Stimulated activated CD8-positive, alpha-beta memory T cell treated with anti-CD3 and anti-CD28 coated beads, Interleukin-15, amount 100 ng/mL, for 48 hours (primary cell): ENCODE measurements at regions not wholly inside any gene's neighbourhood (a gene's known extent, or its start where the extent isn't known, plus 50 kb on each side); places are given as distances from the start of the nearest gene placed in this dataset.

Source experiments
- DNase-seq, 2 donors: peaks; one replicate each; pipeline ENCODE4 v3.0.0-alpha.2; 2020; ENCODE audit warnings: low read depth in 2 of 2

DNA sequence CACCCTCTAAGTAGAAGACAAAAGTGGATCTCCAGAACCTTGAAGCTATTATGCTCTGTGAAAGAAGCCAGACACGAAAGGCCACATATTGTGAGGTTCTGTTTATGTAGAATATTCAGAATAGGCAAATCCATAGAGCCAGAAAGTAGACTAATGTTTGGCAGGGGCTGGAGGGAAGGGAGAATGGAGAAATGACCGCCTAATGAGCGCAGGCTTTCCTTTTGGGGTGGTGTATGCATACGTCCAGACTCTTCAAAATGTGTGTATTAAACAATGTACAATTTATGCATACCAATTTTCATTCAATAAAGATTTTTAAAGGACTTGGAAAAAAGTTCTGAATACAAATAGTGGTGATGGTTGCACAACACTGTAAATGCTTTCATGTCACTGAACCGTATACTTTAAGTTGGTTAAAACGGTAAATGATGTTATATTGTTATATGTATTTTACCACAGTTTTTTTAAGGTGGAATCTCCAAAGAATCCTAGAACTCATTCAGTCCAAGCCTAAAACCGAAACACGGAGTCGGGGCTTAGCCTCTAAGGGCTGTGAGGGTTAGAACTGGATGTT is 397.4 kb downstream of the SOX9 start:
- no peak for DNase-seq

GRCh38 chr17:72518753-72519597 is 398.2 kb downstream of the SOX9 start:
- no peak for DNase-seq

DNA sequence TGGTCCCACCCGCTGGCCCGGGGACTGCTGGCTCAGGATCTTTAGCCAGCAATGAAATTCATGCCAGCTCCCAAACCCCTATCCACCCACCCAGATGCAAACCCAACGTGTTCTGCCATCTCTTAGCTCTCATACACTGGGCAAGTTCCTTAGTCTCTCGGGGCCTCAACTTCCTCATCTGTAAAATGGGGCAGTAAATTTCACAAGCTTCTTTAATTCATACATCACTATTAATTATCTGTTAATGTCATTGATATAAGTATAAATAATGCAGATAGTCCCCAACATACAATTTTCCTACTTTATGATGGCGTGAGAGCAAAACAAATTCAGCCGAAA is 398.7 kb downstream of the SOX9 start:
- no peak for DNase-seq

GRCh38 chr17:72520665-72521303 is 400.0 kb downstream of the SOX9 start:
- DNase-seq = no peak

DNA sequence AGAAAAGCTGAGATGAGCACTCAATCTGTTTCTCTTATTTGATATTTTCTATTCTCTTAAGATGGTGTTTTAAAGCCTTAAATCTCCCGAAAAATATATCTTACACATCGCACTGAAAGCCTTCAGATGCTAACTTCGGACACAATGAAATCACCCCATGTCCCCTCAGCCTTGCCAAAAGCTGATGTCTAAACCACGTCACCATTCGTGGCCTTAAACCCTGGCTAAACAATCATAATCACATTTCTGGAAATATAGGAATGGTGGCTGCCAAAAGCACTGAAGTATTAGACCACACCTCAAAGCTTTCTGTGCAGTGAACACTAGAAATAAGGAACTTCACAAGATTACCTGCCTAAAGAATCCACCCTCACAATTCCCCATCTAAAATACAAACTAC is 402.7 kb downstream of the SOX9 start:
- DNase-seq = no peak

GRCh38 chr17:72525225-72526015 is 404.6 kb downstream of the SOX9 start:
- no peak for DNase-seq

DNA sequence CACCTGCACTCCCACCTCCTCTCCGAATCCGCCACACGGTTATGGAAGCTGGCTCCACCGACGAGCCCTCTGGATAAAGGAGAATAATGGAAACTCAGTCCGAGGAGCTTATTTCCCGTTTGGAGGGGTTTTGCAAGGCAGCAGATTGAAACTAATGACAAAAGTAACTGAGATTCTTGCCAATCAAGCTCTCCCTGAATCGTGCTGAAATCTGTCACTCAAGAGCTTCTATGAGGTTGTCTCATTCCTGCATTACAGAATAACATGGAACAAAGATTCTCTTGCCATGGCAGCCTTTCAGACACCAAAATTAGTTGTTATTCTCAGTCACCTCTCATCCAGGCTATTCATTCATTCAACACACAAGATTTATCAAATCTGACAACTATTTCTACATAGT is 405.9 kb downstream of the SOX9 start:
- no peak for DNase-seq

DNA sequence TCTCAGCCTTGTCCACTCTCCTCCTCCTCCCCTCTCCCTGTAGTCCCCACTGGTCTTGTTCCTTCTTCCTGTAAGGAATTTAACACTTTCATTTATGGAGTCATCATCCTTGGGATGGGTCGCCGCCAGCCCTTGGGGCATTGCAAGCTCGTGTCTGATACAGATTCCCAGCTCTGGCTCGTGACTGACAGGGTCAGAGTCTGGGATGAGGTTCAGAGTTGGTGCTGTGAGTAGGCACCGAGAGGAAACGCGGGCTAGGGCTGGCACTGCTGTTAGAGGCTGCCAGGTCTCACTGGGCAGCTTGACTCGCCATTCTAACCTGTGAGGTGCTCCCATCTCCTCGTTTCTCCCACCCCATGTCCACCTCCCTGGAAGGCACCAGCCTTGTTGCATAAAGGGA is 407.0 kb downstream of the SOX9 start:
- no peak for DNase-seq

DNA sequence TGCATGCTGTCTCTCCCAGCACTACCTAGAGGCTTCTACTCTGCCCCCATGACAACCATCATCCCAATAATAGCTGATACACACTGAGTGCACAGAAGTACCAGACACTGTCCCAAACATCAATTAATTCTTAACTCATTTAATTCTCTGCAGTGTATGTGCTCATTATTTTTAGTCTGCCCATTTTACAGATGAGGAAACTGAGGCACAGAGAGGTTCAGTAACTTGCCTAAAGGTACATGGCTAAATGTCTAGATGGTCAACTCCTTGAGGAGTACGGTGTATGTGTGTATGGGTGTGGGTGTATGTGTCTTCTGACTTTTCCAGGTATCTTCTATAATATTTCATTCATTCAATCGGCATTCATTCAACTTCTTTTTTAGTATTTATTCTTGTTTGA is 407.9 kb downstream of the SOX9 start:
- no peak for DNase-seq

- DNase-seq = no peak
Observed at GRCh38 chr17:72529386-72529785, 408.6 kb downstream of the SOX9 start.

- no peak for DNase-seq
Observed at GRCh38 chr17:72530454-72530853, 409.6 kb downstream of the SOX9 start.

DNA sequence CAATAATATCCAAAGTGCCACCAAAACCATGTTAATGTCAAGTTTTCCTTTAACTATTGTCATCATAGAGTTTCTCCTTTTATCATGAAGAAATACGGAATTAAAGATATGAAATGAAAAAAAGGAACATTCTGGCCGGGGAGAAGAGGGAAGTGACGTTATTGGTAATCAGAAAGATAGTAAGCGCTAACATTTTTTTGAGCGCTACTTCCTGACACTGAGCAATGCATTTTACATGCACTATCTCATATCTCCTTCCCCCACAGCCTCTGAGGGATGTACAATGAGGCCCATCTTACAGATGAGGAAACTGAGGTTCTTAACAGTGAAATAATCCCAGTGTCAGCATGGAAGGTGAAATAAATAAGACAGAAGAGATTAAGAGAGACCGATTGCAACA is 410.9 kb downstream of the SOX9 start:
- no peak for DNase-seq

DNA sequence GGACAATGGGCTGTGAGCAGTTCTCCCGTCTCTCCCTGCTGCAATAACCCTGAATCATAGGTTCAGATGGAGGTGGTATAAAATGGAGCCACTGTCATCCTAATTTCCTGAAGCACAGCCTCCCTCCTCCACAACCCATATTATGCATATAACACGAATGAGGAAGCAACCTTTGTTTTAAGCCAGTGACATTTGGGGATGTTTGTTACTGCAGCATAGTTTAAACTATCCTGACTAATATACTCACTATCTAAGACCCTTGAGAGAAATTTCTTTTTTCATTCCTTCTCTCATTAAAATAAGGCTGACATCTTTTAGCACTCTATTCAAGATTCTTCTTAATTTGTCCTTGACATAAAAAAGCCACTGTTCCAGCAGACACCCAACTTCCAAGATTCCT is 413.4 kb downstream of the SOX9 start:
- DNase-seq = no peak

- no peak for DNase-seq
Observed at GRCh38 chr17:72534776-72535175, 414.0 kb downstream of the SOX9 start.

GRCh38 chr17:72535346-72535745 is 414.5 kb downstream of the SOX9 start:
- no peak for DNase-seq

DNA sequence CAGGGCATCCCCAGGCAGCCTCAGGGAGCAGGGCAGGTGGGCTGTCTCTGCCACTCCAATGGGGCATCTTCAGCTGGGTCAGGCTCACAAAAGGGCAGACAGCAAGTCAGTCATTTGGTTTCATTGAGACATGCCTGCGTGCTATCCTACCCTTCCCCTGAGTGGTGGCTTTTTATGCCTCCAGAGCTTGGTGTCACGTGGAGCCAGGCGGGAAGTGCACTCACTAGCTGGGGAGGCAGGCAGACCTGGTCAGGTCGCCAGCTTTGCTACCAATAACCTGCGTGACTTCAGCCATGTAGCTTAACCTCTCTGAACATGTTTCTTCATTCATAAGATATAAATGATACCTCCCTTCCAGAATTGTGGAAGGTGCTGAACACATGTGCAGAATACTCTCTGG is 415.0 kb downstream of the SOX9 start:
- no peak for DNase-seq

GRCh38 chr17:72536788-72537187 is 416.0 kb downstream of the SOX9 start:
- no peak for DNase-seq

DNA sequence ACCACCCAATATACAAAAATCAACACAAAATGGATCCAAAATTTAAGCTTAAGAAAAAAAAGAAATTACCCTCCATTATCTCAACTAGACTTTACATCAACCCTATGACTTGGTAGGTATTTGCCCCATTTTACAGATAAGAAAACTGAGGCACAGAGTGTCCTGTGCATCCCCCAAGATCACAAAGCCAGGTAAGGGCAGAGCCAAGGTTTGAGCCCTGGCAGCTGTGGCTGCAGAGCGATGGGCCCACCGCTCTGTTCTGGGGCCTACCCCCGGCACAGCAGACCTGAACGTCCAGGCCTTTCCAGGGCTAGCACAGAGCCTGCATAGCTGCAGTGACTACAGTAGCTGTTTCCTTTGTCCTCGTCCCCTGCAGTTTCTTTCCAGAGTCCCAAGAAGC is 417.6 kb downstream of the SOX9 start:
- DNase-seq = no peak

DNA sequence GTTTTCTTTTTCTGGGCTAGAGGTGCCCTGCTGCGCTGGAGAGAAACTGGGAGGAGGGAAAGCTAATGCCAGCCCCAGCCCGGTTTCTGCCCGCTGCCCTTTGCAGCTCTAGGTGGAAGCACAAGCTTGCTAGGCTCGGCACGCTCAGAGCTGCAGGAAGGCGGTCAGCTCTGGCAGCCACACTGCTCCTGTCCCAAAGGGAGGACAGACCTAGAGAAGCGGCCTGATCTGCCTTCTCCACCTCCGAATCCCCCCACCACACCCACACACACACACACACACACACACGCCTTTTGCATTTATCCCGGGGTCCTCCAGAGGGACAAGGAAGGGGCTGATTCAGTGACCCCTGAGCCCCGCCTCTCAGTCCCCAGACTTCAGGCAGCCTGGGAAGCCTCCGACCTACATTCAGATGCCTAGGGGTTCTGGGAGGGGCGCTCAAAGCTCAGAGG is 418.1 kb downstream of the SOX9 start:
- no peak for DNase-seq

DNA sequence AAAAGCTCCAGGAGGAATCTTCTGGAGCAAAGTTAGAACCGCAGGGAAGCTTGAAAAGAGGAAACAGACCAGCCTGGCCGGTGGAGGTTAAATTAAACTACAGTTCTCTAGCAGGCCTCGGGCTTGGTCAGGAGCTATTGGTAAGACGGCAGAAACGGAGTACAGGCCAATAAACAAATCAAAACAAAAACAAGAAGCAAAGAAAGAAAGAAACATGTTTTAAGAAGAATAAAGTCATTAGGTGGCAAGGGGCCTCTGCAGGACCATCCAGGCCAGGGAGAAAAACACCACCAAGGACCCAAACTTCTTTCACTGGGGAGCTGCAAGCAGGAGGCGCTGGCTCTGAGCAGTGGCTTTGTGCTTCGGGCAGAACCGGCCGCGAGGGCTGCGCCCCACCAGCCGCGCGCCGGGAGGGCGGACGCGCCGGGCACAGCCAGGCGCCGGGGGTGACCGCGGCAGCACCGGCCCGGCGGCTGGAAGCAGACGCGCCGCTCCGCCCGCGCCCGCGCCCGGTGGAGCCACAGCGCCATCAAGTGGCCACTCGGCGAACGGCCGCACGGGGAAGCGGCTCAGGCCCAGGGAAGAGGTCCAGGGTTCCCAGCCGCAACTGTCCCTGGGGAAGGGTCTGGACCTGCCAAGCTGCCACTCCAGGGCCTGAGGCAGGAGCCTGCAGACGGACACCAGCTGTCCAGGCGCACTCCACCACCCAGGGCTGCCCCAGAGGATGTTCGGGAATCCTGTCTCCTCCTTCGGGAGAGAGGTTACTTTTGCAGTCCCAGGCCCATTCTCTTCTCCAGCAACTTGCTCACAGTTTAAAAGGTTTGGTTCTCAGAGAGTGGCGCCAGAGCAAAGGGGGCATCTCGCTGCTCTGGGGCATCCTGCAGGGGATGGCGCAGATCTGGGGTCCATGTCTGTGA is 419.4 kb downstream of the SOX9 start:
- peak; percentile 32 to 45 for DNase-seq

DNA sequence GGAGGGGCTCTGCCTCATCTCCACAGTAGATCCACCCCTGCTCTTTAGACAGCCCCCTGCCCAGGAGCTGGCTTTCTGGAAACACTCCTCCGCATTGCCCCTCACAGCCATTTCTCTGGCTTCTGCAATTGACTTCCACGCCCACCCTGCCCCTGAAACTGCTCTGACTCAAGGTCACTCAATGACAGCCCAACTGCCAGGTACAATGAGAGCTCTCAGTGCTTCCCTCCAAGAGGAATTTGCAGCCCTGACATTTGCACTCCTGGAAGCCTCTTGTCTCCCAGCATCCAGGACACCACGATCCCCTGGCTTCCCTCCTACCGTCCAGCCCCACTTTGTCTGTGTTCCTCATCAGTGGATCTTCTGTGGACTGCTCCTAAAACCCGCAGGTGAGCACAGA is 421.5 kb downstream of the SOX9 start:
- DNase-seq = no peak
